ENCODE measurements at regions not wholly inside any gene's neighbourhood (a gene's known extent, or its start where the extent isn't known, plus 50 kb on each side); places are given as distances from the start of the nearest gene placed in this dataset.
"Not testable (repeated sequence)": the region's sequence is repeated elsewhere in the genome, so short reads cannot be mapped to it uniquely, and the experiment has no call there.

GRCh38 chr2:95682889-95683517, 91.2 kb downstream of the TRIM43 start:
- H3K27me3 ChIP-seq (replicated peaks; ENCODE audit: control insufficient read depth, insufficient read depth, low read length); DNase-seq (ENCODE audit: extremely low read depth, insufficient read length): not testable (repeated sequence)

DNA sequence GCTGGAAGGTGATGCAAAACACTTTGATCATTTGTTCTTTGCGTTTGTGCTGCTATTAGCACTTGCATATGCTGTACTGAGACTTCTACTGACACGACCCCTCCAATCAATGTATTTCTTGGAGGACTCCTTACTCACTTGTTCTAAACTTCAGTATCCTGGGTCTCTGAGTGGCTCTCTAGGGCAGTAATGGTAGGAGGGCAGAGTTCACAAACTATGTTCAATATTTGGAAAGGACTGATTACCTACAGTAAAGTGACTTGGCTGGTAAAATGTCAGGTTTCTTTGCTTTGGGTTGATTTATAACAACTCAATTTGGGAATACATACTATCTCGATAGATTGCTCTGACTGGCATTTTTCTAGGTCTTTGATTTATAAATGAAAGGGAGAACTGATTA, 93.7 kb downstream of the TRIM43 start:
- Histone ChIP-seq H3K4me3 (replicated peaks; ENCODE audit: low read depth, low read length) (no peak overlapping the region), H3K27me3 (replicated peaks; ENCODE audit: control insufficient read depth, insufficient read depth, low read length) (peaks cover 2% of the 10 kb centered on the region), H3K36me3 (ENCODE audit: control insufficient read depth, insufficient read depth, low read length) (no peaks in the 10 kb centered on the region)
- no peak for DNase-seq (ENCODE audit: extremely low read depth, insufficient read length)
- TF ChIP-seq CTCF (IDR thresholded peaks at IDR 0.05; ENCODE audit: insufficient read depth, low read length, poor library complexity, severe bottlenecking) = no peak

More at GRCh38 chr2:95682889-95683517, 91.2 kb downstream of the TRIM43 start:
- not testable (repeated sequence) for H3K36me3 ChIP-seq (ENCODE audit: control insufficient read depth, insufficient read depth, low read length); H3K4me3 ChIP-seq (replicated peaks; ENCODE audit: low read depth, low read length)

- H3K4me3 ChIP-seq (replicated peaks; ENCODE audit: low read depth, low read length); H3K27me3 ChIP-seq (replicated peaks; ENCODE audit: control insufficient read depth, insufficient read depth, low read length); DNase-seq (ENCODE audit: extremely low read depth, insufficient read length); H3K36me3 ChIP-seq (ENCODE audit: control insufficient read depth, insufficient read depth, low read length): not testable (repeated sequence)
Observed at GRCh38 chr2:95686056-95686825, 94.4 kb downstream of the TRIM43 start.

DNA sequence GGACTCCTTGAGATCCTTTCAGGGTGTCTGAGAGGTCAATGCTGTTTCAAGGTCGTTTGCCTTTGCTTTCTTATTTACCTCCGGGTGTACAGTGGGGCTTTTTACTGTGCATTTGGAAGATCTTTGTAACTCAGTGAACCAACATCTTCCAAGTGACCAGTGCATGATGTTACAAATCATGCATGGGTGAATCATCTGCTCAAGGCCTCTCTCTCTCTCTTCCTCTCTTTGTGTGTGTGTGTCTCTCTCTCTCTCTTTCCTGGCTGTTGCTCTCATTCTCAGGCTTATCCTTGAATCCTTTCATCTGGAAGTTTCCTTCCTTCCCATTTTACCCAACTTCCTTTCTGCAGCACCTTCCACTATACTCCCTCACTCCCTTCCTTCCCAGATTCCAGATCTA, 96.1 kb downstream of the TRIM43 start:
- not testable (repeated sequence) for H3K27me3 ChIP-seq (replicated peaks; ENCODE audit: control insufficient read depth, insufficient read depth, low read length); H3K4me3 ChIP-seq (replicated peaks; ENCODE audit: low read depth, low read length); H3K36me3 ChIP-seq (ENCODE audit: control insufficient read depth, insufficient read depth, low read length); DNase-seq (ENCODE audit: extremely low read depth, insufficient read length)

DNA sequence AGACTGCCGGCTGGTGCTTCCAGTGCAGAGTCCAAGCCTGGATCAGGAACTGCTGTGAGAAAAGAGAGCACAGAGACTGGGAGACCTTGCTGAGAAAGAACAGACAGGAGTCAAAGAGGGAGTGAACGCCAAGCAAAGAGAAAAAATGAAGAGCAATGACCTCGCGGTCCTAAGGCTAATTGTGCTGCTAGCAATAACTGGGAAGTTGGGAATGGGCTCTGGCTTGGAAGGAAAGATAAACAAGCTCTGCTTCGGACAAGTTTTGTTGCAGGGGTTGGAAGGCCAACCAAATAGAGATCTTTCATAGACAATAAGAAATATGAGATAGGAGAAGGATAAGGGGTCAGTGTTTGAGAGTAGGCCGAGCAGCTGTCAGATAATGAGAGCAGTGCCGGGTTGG, 99.4 kb downstream of the TRIM43 start:
- DNase-seq (ENCODE audit: extremely low read depth, insufficient read length); H3K27me3 ChIP-seq (replicated peaks; ENCODE audit: control insufficient read depth, insufficient read depth, low read length); H3K4me3 ChIP-seq (replicated peaks; ENCODE audit: low read depth, low read length); H3K36me3 ChIP-seq (ENCODE audit: control insufficient read depth, insufficient read depth, low read length): not testable (repeated sequence)

DNA sequence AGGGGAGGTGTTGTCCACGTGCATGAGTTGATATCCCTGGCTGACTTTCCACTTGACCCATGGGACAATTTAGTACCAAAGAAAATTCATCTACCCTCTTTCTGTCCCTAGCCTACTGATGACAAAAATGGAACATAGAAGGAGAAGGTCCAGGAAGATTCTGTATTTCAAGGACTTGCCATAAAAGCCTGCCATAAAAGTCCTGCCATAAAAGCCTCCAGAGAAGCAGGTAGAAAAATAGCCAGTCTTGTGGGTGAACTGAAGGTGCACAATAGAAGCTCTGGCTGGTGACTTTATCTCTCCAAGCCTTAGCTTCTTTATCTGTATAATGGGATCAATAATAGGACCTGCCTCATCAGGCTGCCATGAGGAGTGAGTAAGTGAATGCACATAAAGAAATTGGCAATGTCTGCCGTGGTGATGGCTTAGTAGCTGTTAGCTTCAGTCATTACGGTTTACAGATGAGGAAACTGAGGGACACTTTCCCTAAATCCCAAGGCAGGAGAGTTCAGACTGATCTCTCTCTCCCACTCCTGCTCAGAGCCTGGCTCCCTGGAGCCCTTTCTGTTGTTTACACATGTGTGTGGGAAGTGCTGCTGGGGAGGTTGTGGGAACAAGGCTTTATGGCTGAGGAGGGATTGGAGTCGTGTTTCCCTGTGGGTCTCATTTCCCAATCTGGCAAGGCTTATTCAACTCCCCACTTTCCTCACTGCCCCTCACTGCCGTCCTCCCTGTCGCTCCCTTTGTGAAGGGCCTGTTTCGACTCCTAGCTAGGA, 101.5 kb downstream of the TRIM43 start:
- H3K36me3 ChIP-seq (ENCODE audit: control insufficient read depth, insufficient read depth, low read length); DNase-seq (ENCODE audit: extremely low read depth, insufficient read length); H3K4me3 ChIP-seq (replicated peaks; ENCODE audit: low read depth, low read length); H3K27me3 ChIP-seq (replicated peaks; ENCODE audit: control insufficient read depth, insufficient read depth, low read length): not testable (repeated sequence)

- Histone ChIP-seq H3K4me3 (replicated peaks; ENCODE audit: low read depth, low read length) (no peak overlapping the region), H3K36me3 (ENCODE audit: control insufficient read depth, insufficient read depth, low read length) (no peaks in the 10 kb centered on the region), H3K27me3 (replicated peaks; ENCODE audit: control insufficient read depth, insufficient read depth, low read length) (peaks cover 1% of the 10 kb centered on the region)
- no peak for DNase-seq (ENCODE audit: extremely low read depth, insufficient read length)
- TF ChIP-seq CTCF (IDR thresholded peaks at IDR 0.05; ENCODE audit: insufficient read depth, low read length, poor library complexity, severe bottlenecking) = no peak
Observed at GRCh38 chr2:95695613-95696012, 103.8 kb downstream of the TRIM43 start.

DNA sequence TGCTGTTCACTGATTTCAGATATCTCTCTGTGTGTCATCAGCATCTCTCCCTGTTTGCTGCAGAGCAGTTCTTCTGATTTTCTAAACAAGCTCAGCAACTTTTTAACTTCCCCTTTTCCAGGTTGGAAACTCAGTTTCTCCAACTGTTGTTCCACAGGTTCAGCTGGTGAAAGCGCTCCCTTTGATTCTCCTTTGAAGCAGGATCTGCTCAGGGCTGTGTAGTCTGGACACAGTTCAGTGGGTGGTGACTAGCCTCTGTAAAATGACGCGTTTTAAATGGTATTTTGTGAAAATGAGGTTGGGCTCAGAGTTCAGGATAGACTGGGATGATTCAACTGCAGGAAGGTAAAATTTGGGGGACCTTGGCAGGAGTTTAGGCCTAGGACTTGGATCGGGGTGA, 106.3 kb downstream of the TRIM43 start:
- no peak for DNase-seq (ENCODE audit: extremely low read depth, insufficient read length)
- H3K36me3 ChIP-seq (ENCODE audit: control insufficient read depth, insufficient read depth, low read length) = no peaks in the 10 kb centered on the region
- no peak for TF ChIP-seq CTCF (IDR thresholded peaks at IDR 0.05; ENCODE audit: insufficient read depth, low read length, poor library complexity, severe bottlenecking)
- no peak overlapping the region for H3K4me3 ChIP-seq (replicated peaks; ENCODE audit: low read depth, low read length)
- peaks cover 1% of the 10 kb centered on the region for H3K27me3 ChIP-seq (replicated peaks; ENCODE audit: control insufficient read depth, insufficient read depth, low read length)

DNA sequence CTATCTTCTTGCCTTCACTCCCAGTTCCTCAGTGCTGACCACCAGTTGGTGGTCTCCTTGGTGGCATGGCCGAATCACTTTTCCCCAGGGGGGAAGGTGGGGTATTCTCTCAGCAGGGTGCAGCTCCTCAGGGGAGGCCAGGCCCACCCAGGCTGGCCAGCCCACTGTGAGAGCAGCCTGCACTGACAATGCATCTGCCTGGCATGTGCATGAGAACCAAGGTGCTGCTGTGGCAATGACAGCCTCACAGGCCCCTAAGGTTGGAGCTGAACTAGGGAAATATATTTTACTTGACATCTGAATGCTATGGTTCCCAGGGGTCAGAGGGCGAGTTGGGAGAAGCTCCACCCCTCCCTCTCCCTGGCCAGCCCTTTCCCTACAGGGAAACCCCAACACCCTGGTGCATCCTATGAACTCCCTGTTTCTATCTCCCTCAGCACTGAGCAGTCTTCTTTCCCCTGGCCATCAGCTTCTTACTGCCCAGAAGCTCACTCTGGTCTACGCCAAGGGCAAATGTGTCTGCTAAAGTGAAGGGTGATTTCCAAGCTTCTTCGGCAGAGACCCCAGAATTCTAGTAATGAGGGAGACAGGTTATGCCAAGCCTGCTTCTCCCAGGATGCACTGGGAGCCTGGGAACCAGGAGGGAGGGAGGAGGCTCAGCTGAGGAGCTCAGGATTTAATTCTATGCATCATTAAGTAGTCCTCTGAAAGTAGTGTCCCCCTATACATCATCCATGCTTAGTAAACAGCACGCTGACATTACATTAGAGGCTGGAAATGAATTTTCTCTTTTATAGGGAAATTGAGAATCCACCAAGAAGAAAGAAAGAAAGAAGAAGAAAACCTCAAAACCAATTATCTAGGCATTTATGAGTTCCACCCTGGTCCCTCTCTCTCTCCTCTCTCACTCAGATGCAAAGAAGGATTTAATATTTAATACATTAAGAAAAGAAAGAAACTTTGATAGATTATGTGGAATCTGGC, 107.7 kb downstream of the TRIM43 start:
- DNase-seq (ENCODE audit: extremely low read depth, insufficient read length); H3K4me3 ChIP-seq (replicated peaks; ENCODE audit: low read depth, low read length); H3K27me3 ChIP-seq (replicated peaks; ENCODE audit: control insufficient read depth, insufficient read depth, low read length); H3K36me3 ChIP-seq (ENCODE audit: control insufficient read depth, insufficient read depth, low read length): not testable (repeated sequence)
